SKM-1 (cell line): ENCODE measurements at regions not wholly inside any gene's neighbourhood (a gene's known extent, or its start where the extent isn't known, plus 50 kb on each side); places are given as distances from the start of the nearest gene placed in this dataset.
A peak's percentile ranks its signal among the peaks of the same experiment; 100 is the strongest.
"Not testable (repeated sequence)": the region's sequence is repeated elsewhere in the genome, so short reads cannot be mapped to it uniquely, and the experiment has no call there.

Experiments
- DNase-seq: peaks from one replicate; lab custom pipeline; 2025; ENCODE audit not compliant: unreplicated experiment; lab: John Stamatoyannopoulos, UW

DNA sequence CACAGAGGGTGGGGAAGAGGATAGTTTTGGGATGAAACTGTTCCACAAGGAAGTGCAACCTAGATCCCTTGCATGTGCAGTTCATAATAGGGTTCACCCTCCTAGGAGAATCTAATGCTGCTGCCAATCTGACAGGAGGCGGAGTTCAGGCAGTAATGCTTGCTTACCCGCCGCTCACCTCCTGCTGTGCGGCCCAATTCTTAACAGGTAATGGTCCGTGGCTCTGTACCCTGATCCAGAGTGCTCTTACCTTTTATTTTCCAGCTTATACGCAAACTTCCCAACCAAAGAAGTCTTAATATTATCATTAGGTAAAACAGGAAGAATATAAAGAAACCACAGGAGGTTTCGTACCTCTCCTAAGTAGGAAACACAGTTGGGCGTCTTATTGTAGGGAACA, 82.7 kb upstream of the CD302 start:
- no peak for DNase-seq

DNA sequence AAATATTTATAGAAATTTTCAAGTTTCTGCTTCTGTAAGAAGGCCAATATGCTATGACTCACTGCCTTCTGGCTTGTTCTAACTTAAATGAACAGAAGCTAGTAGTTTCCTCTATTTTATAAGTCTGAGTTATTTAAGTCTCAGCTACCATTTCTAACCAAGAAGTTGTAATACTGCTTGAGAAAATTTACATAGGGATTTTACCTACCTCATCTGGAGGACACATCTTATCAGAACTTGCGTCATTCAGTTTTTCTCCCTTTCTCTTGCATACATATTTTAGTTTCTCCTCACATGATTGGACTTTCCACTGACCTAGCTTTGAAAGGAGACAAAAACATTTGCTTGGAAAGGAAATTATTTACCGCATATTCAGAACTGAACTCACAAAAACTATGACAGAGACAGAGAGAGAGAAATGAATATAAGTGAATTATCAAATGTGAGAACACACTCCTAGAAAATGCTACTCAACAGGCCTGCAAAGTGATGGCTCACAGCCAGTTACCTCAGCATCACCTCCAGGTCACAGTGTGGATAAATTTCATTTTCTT, 81.1 kb upstream of the CD302 start:
- no peak for DNase-seq

DNA sequence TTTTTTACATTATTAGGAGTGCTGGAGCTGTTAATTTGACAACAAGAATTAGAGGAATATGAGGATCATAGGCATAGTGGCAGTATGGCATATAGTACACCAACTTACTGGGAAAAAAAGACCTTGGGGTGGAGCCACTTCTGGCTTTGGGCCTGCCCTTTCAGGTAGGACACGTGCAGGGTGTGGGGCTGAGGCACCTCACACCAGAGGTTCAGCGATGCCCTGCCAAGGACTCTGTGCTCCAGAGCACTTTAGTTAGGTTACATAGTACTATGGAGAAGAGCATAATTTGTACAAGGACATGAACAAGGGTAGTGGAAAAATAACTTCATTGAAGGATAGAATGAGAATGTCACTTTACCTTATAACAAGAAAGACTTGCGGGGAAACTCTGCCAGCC, 77.1 kb upstream of the CD302 start:
- DNase-seq: no peak

DNA sequence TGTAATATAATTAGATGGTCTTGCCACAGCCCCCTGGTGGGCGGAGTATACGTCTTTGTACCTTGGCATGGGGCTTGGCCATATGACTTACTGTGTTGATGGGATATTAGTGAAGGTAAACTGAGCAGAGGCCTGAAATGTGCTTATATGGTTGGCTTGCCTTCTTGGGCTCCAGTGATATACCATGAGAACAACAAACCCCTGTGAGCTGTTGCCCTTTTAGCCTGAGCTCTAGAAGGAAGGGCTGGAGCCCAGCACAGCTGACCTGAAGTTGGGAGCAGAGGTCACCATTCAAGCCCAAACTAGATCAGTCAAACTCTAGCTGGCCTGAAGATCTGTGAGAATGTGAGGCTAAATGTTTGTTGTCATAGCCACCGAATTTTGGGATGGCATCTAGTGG, 75.2 kb upstream of the CD302 start:
- peak; percentile 6 for DNase-seq

DNA sequence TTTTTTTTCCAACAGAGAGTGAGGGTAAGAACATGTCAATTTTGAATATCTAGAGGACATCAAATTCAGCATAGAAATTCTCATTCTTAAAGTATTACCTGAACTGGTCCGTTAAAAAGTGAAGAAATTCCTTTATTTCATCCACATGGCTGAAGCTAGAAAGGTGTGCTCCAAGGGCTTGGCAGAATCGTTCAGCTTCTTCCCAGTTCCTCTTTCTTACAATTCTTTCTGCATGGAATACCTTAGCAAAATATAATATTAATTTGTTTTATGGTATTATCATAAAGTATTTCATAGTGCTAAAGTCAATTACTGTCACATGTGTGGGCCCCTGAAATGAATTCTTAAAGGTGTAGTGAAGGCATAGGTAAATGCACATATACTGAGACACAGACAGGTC, 74.3 kb upstream of the CD302 start:
- DNase-seq: no peak

DNA sequence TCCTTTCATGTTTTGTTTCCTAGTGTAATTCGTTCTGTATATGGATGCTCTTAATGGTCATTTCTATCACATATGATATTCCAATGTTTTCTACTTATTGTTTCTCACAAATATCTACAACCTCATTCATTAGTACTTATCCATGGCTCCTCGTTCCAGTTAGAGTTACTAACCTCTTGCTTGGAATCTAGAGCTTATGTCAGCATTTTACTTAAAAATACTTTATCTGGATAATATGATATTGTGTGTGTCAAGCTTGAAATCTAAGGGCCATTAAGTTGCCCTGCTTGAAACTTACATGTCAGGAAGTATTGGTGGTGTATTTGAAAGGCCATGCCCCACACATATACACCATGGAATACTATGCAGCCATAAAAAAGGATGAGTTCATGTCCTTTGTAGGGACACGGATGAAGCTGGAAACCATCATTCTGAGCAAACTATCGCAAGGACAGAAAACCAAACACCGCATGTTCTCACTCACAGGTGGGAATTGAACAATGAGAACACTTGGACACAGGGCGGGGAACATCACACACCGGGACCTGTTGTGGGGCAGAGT, 70.7 kb upstream of the CD302 start:
- not testable (repeated sequence) for DNase-seq

DNA sequence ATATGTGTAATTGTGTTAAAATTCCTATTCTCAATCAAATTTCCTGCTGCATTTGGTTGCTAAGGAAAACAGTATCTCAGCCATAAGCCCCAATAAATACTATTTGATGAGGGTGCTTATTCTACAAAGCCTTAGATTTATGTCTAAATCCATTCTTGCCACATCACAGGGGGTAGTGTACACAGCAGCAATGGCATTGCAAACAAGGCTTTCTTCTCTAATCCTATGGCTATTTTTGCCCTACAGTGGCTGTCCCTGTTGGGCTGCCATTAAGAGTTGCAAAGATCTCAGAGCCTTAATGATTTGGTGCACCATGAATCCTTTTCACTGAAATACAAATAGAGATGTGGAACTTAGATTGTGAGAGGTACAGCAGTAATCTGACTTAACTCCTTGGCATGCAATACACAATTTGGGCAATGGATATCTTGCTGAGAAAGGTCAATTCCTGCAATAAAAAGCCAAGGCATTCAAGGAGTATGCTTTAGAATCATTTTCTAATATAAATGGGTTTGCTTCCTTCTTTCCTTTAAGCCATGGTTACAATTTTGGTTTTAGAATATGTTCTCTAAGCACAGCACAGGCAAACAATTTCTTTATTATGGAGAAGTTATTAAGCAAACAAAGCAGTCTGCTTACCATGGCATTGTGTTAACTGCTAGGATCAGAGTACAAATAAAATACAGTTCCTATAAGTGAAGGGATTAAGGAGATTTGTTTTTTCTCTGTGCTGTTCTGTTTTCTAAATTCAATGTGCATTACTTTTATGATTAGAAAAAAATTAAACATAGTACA, 69.8 kb upstream of the CD302 start:
- no peak for DNase-seq

DNA sequence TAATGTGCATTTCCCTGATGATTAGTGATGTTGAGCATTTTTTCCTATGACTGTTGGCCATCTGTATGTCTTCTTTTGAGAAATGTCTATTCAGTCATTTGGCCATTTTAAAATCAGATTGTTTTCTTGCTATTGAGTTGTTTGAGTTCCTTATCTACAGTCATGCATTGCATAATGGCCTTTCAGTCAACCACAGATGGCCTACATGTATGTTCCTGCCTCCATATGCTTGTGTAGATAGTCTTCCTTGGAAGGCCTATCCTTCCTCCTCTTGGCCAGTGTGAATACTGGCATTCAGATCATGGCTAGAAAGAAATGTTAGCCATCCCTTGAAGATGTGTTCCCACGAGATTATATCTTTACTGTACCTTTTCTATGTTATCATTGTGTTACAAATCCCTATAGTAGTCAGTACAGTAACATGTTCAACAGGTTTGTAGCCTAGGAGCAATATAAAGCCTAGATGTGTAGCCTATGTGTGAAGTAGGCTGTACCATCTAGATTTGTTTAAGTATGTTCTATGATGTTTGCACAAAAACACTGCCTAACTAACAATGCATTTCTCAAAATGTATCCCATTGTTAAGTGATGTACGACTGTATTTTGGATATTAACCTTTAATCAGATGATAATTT, 65.6 kb upstream of the CD302 start:
- no peak for DNase-seq

DNA sequence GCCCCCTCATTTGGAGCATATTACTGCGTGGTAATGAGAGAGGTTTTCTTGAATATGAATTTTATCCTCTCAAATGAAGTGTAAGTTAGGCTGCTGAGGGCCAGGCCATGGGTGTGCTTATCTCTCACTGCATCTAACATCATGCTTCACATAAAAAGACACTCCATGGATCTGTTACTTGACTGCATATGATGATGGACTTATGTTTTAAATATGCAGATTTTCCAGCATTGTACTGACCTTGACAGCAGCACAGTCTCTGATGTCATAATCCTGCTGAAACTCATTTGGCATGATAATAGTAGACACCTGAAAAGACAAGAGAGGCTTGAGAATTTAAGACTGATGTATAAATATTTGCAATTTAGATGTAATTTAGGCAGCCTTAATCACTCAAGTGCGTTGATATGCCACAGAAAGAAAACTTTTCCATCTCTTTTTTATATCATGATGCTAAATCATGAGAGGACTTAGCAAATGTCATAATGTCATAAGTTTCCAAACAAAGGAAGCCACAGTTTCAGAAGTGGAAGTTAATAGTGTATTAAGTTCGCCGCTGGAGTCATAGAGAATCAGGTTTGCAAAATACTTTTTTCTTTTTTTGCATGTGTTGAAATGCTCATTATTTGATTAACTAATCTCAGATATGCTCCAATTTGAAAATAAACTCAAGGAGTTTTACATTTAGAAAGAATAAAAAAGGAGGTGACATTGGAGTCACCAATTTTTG, 62.7 kb upstream of the CD302 start:
- DNase-seq: no peak

DNA sequence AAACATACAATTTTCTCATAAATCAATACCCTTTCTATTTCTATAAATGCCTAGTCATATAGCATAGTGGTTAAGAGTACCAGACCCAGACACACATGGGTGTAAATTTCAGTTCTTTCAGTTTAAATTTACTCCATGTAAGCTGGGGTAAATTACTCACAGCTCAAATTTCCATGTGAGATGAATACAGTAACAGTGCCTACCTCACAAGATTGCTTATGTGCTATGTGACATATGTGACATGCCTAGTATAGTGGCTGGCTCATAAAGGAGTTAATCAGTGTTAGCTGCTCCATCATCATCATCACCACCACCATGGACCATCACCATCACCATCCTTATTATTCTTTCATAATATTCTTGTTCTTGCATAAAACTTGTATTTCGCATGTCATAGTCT, 61.6 kb upstream of the CD302 start:
- DNase-seq: no peak

DNA sequence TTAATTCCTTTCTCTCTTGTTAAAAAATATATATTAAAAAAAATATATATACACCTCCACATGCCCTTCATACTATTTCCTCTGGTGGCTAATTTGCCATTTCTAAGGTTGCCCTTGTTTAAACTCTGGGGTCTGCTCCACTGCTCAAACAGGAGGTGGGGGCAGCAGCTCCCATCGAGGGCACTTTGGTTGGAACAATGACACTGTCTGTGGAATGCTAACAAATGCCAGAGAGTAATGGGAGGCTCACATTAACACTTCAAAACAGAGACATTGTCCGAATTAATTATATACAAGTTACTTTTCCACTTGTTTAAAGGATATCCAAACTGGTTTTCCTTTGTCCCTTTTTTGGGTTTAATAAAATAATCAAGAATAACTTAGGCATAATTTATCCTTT, 58.8 kb upstream of the CD302 start:
- no peak for DNase-seq

DNA sequence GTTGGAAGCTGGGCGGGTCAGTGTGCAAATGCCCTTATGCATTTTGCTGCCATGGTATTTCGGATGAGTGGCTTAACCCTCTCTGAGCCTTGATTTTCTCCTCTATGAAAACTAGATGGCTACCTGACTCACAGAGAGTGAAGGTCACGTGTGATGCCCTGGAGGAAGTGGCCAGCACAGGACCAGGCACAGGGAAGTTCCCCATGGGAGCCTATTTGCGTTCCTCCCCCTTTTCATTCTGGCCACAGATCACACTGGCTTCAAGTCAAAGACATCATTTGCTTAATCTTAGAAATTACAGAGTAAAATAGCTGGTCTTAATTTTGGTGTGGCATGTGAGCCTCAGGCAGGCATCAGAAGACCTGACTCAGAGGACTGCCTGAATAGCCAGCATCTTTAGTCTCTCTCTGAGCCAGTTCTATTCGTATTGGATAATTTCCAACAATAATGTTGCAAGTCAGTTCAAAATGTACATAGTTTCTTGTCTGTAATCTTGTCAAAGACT, 57.6 kb upstream of the CD302 start:
- DNase-seq: no peak

DNA sequence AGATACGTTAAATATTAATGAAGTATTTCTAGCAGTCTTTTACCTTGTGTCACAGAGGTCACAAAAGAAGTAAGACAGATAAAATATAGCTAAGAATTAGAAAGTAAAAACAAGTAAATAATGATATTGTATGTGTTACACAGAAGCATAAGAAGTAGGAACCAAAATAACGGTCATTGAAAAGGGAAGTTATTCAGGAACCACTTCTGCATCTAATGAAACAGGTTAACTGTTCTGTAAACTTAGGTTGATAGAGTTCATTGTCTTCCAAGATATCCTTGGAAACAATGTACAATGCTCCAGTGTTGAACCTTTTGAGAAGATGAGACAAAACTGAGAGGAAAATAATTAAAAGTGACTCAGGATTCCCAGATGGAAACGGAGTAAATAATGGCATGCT, 57.1 kb upstream of the CD302 start:
- peak; percentile 9 for DNase-seq

DNA sequence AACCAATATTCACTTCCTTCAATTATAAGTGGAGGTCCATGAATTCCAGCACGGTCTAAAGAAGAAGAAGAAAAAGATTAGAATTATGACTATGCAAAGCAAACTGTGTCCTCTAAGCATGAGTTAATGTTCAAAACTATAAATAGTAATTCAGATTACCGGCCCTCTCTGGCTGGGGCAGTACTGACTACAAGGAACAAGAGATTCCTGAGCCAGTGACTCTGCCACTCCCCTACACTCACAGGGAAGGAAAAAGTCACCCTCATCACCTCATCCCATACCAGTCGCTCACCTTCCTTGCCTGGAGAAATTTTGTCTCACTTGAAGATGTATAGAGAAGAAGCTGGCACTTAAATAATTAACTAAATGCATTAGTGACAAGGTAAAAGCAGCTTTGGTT, 56.5 kb upstream of the CD302 start:
- DNase-seq: no peak

DNA sequence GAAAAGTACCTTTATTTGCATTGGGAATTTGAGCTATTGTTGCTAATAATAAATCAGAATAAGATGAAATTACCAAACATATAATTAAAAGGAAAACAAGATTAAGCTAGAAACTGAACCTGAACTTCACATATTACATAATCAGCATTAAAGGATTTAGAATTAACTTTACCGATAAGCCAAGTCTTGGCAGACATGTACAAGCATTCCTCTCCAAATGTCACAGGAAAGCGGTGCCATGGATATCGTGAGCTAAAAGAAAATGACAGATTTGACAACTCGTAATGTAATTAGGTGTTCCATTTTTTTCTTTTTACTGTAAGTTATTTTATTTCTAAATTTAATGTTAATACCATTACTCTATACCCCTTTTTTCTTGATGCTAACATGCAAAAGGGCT, 55.1 kb upstream of the CD302 start:
- DNase-seq: no peak

DNA sequence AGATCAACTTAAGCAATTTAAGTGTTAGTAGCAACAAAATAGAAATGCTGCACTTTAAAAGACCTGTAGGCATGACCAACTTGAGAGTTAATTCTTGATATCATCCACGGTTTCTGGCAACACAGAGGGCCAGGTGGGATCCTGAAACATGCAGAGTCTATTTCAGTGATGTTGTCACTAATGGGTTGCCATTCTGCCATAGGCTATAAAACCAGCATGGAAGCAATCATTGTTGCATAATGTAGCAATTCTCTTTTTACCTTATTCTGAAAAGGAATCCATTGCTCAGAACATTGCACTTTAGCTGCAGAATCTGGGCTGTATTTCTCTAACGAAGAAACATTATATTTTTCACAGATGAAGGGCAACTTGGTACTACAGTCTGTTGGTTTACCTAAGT, 53.9 kb upstream of the CD302 start:
- DNase-seq: no peak

DNA sequence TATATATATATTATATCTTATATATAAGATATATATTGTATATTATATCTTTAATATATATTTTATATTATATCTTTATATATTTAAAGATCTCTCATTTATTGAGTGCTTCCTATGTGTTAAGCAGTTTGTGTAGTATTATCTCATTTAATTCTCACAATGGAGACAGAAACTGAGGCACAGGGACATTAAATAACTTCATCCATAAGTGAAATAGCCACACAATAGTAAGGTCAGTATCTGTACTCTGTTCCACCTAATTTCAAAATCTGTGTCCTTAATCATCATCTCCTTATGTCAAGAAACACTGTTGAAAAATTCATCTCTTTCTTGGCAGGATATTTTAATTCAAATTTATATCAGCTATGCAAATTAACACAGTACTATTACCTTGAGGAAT, 52.8 kb upstream of the CD302 start:
- DNase-seq: no peak

DNA sequence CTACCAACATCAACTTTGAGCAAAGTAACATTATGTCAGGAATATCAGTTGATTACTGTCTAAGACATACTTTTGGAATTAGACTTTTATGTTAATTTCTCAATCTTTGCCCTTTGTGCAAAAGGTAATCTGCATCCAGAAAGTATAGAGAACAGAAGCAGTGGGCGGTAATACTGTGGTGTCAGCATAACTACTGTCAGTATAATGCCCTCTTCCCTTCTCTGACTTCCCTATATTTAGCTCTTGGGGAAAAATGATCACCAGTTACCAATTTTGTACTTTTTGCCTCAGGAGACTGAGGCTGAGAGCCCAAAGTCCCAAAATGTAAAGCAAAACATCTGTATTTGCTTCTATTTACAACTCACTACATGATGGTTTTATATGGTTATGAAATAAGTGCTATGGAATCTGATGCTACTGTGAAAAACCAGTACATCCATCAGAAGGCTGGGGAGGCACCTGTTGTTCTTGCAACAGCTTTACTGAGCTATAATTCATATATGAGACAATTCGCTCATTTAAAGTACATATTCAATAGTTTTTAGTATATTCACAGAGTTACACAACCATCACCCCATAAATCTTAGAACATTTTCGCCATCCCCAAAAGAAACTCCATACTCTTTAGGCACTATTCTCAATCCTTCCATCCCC, 51.3 kb upstream of the CD302 start:
- no peak for DNase-seq
